Globus pallidus (tissue), 1 donor: ENCODE measurements at regions not wholly inside any gene's neighbourhood (a gene's known extent, or its start where the extent isn't known, plus 50 kb on each side); places are given as distances from the start of the nearest gene placed in this dataset.
"Not testable (repeated sequence)": the region's sequence is repeated elsewhere in the genome, so short reads cannot be mapped to it uniquely, and the experiment has no call there.

Source experiments
- DNase-seq: peaks from one replicate; pipeline ENCODE4 v3.0.0-alpha.2; 2015; ENCODE audit warnings: low spot score

DNA sequence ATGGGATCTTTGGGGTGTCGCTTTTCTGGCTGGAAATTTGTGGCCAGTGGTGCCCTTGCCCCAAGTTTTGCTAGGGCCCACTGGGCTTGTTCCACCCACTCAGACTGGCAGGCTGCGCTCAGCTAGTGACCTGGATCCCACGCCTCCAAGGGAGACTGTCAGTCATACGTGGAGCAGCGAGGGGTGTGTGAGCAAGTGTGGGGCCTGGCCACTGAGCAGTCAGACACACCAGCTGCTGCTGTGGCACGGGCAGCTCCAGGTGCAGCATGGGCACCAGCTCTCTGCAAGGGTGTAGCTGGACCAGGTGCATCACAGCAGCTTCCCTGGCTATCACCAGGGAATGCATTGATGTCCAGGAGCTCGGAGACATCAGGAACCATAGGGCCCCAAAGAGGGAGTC, 327.0 kb downstream of the NR4A2 start:
- DNase-seq: no peak

DNA sequence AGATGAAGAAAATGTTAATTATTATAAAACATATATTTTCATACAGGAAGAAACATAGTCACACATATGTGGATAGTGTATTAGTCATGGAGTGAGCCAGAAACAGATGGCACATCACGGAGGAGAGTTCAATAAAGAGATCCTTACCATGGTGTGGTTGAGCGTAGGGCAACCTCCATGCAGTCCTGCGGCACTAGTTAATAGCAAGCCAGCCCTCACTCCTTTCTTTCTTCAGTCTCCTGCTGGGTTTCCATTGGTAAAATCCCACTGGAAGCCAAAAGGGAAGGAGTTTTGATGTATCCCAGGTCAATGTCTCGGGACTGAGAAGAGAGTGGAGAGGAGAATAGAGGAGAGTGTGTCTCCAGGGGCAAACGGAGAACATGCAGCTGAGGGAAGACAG, 328.1 kb downstream of the NR4A2 start:
- DNase-seq: no peak

DNA sequence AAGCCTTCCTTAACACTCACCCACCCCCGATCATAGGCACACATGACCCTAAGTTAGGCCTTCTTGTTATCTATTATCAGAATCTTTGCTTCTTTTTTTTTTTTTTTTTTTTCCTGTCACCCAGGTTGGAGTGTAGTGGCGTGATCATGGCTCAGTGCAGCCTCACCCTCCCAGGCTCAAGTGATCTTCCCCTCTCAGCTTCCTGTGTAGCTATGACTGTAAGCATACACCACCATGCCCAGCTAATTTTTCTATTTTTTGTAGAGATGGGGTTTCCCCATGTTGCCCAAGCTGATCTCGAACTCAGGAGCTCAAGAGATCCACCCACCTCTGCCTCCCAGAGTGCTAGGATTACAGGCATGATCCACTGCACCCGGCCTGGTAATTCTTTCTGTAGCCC, 328.7 kb downstream of the NR4A2 start:
- no peak for DNase-seq

DNA sequence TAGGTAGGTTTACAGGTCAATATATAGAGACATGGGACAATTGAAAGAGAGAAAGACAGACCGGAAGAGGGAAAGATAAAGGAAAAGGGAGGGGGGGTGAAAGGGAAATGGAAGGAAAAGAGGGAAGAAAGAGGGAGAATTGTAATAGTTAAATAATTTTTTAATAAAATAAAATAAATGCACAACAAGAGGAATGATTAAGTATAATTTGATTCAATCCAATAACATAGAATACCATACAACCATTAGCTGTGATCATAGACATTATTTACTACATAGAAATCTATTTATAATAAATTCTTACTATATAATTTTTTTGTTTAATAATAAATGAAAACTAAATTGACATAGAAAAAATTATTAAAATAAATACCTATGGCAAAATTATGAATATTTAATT, 330.7 kb downstream of the NR4A2 start:
- no peak for DNase-seq

DNA sequence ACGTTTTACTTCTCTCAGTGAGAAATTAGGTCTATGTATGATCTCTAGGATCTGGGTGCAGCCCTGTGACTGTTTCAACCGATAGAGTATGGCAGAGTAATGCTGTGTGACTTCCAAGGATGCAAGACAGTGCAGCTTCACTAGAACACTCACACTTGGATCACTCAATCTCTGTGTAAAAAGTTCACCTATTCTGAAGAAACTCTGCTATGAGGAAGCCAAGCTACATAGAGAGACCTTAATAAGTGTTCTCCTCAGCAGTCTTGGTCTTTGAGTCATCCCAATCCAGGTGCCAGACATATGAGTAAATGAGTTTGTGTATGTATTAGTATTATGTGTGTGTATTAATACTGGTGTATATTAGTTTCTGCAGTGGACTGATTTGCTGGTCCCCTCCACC, 335.0 kb downstream of the NR4A2 start:
- DNase-seq: no peak

DNA sequence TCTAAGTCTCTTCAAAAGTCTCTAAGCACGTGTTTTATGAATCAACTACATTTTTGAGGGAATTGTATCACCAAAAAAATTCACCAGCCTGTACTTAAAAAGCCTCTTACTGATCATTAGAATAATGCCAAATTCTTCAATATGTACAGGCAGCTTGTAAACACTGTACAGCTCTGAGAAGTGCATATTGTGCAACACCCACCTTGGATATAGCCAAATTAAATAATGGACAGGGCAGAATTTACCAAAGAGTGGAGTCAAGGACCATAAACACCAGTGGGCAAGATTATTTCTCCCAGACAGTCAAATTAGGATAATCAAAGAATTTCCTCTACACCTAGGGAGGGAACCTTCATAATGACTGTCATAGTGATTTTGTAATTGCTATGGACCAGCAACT, 338.2 kb downstream of the NR4A2 start:
- no peak for DNase-seq

DNA sequence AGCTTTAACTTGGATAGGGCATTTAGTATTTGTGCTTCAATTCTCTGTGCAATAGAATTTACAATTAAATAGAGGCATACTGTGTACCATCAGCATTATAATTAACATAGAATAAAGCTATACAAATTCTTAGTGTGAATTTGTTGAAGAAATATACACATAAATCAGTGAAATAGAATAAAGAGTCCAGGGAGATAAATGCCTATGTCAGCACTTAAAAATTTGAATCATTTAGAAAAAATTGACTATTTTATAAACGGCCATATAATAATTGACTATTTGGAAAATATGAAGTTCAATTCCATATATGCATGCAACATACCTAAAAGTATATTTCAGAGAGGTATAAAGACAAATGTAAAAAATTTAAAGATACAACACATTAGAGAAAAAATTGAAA, 348.7 kb downstream of the NR4A2 start:
- DNase-seq: no peak

DNA sequence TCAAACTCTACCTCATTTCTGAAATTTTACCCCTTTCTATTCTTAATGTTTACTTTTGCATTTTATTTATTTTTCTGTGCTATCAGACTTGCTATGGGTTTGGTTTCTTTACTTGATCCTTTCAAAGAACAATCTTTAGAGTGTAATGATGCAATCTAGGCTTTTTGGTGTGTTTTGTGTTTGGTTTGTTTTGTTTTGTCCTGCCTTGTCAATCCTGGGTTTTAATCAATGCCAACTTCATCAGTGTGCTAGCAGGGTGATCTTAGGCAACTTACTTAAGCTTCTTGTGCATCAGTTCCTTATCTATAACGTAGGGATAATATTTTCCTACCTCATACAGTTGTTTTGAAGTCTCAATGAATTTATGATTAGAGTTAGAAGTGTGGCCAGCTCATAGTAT, 350.4 kb downstream of the NR4A2 start:
- no peak for DNase-seq

DNA sequence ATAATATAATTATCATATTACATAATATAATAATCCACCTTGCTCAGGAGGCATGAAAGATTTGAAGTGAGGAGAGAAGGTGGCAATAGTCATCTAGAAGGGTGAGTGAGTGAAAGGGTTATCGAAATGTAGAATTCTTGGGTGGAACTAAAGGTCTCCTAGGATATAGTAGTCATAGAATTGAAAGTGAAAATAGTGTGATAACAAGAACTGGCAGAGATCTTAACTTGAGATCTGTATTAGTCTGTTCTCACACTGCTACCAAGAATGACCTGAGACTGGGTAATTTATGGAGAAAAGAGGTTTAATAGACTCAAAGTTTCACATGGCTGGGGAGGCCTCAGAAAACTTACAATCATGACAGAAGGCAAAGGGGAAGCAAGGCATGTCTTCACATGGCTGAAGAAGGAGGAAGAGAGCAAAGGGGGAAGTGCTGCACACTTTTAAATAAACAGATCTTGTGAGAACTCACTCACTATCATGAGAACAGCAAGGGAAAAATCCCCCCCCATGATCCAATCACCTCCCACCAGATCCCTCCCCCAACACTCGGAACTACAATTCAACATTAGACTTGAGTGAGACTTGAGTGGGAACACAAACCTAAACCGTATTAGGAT, 351.5 kb downstream of the NR4A2 start:
- no peak for DNase-seq

DNA sequence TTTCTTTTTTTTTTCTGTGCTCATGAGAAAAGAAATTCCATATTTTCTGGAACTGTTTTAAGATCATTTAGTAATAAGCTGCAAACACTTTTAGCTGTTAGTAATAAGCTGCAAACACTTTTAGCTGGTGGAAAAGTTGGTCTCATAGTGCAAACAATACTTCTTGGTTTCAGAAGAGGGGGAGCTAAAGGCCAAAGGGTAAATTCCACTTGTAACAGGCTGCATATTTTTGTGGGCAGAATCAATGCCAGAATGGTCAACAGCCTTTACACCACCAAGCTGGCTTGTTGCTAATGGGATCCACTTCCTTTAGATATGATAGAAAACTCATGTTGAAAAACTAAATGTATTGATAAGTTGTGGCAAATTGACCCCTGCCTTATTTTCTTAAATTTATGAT, 356.8 kb downstream of the NR4A2 start:
- DNase-seq: no peak

DNA sequence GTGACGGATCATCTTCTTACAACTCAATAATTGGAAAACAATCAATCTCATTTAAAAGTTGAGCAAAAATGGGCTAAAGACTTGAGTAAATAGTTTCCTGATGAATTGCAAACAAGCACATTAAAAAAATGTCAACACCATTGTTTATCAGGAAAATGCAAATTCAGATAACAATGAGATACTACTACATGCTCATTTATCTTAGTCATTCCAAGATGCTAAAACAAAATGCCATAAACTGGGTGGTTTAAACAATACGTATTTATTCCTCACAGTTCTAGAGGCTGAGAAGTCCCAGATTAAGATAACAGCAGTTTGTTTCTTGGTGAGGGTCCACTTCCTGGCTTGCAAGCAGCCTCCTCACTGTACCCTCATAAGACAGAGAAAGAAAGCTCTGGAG, 359.6 kb downstream of the NR4A2 start:
- DNase-seq: no peak

DNA sequence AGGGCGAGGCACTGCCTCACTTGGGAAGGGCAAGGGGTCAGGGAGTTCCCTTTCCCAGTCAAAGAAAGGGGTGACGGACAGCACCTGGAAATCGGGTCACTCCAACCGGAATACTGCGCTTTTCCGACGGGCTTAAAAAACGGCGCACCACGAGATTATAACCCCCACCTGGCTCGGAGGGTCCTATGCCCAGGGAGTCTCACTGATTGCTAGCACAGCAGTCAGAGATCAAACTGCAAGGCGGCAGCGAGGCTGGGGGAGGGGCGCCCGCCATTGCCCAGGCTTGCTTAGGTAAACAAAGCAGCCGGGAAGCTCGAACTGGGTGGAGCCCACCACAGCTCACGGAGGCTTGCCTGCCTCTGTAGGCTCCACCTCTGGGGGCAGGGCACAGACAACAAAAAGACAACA, 366.5 kb downstream of the NR4A2 start:
- DNase-seq: not testable (repeated sequence)

DNA sequence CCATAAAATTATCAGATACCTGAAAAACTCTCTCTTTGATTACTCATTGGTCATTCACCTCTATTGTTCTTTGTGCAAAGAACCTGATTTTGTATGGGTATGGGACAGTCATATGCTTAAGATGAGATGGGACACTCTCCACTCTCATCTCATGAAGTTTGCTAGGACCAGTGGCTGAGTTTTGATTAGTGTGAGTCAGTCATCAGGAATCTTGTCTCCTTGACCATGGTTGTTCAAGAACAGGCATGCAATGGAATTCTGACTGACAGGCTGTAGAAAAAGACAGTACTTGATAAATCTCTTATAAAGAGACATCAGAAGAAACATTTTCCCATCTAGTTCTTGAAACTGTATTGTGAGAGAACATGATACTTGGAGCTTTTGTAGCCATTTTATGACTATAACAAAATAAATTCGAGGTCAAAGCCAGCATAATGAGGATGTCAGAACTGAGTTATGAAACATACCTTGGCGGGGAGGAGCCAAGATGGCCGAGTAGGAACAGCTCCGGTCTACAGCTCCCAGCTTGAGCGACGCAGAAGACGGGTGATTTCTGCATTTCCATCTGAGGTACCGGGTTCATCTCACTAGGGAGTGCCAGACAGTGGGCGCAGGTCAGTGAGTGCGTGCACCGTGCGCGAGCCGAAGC, 367.0 kb downstream of the NR4A2 start:
- DNase-seq: no peak

DNA sequence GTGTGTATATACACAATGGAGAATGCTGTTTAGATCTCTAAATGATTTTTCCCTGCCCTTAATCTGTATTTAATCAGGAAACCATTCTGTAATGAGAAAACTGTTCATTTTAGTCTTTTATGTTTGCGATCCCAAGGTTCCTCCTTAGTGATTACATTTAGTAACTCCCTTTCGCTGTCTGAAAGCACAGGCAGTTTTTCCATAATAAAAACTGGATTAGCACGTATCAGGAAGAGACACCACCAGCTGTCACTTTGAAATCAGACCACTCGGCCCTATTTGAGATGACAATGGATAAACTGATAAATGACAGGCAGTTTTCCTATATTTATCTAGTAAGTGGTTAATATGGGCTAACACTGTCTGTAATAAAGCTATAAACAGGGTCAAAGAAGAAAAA, 370.9 kb downstream of the NR4A2 start:
- no peak for DNase-seq

DNA sequence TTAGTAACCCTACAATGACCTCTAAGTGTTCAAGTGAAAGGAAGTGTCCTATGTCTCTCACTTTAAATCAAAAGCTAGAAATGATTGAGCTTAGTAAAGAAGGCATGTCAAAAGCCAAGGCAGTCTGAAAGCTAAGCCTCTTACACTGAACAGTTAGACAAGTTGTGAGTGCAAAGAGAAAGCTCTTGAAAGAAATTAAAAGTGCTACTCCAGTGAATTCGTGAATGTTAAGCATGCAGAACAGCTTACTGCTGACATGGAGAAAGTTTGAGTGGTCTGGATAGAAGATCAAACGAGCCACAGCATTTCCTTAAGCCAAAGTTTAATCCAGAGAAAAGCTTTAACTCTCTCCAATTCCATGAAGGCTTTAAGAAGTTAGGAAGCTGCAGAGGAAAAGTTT, 373.7 kb downstream of the NR4A2 start:
- no peak for DNase-seq

DNA sequence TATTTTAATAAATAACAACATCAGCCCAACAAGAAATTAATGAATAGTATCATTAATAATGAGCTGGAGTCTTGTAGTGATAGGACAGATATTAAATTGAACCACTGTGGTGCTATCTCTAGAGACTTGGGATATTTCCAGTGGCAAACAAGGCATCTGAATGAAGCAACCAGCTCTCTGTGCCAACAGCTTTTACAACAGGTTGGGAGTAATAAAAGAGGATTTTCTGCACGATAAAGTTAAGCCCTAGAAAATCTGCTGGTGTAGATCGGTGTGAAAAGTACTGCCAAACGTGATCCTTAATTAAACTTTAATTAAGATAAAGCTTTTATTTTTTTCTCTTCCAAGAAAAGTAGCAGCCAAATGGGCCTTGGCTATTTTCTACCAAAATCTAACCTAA, 385.5 kb downstream of the NR4A2 start:
- no peak for DNase-seq

DNA sequence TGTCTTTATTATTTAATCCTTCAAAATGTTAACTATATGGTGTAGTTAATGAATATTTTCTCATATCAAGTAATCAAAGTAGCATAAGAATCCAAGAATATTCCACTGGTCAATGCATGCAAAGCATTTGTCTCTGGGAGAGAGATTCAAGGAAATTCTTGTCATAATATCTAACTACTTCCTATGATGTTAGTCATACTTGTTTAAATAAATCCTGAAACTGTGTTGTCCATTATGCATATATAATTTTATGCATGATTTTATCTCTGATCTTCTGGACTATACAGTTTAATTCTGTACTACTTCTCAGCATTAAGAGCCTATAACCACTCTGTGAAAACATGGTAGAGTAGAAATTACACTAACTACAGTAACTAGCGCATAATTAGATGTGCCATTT, 388.3 kb downstream of the NR4A2 start:
- DNase-seq: no peak

DNA sequence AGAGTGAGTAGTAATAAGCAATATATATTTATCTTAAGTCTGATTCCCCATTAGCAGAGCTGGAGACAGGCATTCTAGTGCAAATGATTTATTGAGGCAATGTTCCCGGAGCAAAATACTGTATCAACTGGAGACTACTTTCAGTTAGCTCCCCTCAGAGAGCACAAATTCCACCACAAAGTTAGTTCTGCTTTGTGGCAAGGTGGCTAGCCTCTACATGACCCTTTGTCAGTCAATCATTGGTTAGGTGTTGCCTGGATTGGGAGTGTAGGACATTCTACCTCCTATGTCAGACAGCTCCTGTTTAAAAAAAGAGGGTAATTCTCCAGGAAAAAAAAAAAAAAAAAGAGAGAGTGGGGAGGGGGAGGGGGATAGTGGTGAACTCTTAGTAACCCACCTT, 402.2 kb downstream of the NR4A2 start:
- DNase-seq: no peak

DNA sequence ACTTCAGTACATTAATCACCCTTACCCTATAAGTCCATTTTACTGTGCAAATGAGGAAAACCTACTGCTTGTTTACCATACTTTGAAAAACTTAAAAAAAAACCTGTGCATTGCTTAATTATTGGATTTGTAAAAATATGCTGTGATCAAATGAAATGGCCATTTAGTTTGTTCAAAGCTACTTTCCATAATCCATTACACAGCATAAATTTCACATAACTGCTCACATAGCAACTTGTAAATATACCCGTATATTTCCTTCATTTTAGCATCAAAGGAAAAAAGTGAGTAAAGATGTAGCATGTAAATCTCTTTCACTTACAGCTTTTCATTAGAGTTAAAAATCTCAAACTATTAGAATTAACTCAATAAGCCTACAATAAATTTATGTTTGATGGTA, 415.1 kb downstream of the NR4A2 start:
- DNase-seq: no peak

DNA sequence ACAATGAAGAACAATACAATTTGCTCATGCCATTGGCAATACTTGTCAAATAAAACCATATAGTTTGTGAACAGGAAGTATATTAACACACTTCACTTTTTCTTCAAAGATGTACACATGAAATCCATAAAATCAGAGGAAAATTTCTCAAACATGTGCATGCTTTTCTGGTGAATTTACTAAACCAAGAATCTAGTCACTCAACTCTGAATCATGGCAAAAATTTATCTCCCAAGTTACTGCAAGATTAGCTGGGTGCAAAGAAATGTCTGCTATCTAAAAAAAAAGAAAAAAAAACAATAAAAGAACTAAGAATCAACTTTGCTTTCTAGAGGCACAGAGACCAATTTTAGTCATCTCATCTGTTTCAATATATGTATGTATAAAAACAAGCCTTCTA, 419.2 kb downstream of the NR4A2 start:
- no peak for DNase-seq

DNA sequence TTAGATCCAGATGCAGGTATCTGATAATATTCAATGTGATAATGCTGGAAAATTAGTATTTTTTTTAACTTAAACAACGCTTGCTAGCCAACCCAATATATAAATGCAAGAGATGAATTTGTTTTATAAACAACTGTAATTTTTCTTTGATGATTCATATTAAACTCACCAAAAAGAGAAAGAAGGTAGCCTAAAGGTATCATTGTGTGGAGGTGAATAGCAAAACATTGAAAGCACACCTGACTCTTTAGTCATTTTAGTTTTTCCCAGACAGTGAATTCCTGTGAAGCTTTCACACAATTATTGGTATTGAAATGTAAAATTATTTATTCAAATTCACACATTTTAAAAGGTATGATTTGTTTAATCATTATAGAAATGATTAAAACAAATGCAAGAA, 424.0 kb downstream of the NR4A2 start:
- DNase-seq: no peak

DNA sequence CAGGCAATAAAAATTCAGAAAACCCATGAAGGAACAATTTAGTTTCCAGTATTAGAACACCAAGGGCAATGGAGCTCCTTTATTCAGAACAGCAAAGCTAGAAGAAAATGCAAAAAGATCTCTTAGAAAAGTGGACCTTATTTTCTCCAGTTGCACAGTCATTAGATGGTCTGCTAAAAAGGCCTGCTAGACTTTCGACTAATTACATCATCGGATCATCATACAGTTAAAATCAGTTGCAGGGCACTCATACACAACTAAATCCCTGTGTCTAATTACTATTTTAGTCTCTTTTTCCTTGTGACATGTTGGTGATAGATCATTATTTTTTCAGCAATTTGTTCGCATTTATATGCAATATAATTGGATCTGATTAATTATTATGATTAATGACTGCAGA, 425.3 kb downstream of the NR4A2 start:
- no peak for DNase-seq

DNA sequence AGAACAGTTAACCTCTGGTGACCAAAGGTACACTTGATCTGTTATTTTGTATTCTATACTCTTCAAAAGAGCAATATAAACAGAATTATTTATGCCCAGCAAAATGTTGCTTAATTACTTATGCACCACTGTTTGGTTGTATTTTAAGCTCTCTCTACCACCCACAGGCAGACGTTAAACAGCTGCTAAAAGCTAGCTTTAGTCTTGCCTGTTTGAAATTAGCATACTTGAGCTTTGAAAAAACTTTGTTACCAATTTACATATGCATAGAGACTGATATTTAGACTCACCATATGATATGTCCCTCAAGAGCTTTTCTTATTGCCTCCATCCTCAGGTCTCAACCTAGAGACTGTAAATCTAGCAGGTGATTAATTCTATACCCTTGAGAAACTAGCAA, 426.9 kb downstream of the NR4A2 start:
- no peak for DNase-seq

DNA sequence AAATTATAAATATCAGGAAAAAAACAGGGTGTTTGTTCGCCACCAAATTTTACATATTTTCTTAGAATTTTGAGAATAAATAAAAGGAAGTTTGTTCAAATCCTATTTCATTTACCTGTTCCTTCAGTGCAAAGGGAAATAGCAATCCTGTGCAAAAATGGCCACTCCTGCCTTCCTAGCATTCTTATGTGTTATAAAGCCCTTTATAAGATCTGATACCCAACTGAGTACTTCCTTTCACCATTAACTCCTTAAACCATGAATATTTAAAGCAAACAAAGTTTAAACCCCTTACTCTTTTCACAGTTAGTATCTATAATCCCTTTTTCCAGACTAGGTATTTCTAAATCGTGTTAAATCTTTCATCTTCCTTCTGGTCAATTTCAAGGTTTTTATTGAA, 427.8 kb downstream of the NR4A2 start:
- no peak for DNase-seq
